HG03469 (cell line): ENCODE measurements at regions not wholly inside any gene's neighbourhood (a gene's known extent, or its start where the extent isn't known, plus 50 kb on each side); places are given as distances from the start of the nearest gene placed in this dataset.
"Not testable (repeated sequence)": the region's sequence is repeated elsewhere in the genome, so short reads cannot be mapped to it uniquely, and the experiment has no call there.

Experiments
- ATAC-seq: cut with Tn5 transposase; IDR thresholded peaks from one replicate; pipeline ENCODE4 v1.9.1; 2021; ENCODE audit warnings: mild to moderate bottlenecking, moderate library complexity, moderate number of reproducible peaks; ENCODE audit not compliant: unreplicated experiment

DNA sequence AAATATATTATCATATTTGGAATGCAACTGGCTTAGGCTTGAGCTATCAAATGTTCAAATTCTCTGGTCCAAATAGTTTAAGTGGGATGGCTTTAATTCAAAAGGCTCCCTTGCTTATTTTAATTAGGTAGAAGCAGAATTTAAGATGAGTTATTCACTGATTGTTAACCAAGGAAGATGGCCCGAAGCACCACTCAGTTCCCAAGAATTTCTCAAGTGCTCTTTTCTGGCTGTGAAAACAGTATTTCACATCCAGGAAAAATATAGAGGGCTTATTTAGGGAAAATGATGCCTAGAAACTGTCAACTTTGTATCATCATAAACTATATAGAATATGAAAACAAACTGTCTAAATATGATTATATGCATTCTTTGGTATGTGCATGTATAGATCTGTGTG, 246.5 kb upstream of the SFRP2 start:
- ATAC-seq = no peak

DNA sequence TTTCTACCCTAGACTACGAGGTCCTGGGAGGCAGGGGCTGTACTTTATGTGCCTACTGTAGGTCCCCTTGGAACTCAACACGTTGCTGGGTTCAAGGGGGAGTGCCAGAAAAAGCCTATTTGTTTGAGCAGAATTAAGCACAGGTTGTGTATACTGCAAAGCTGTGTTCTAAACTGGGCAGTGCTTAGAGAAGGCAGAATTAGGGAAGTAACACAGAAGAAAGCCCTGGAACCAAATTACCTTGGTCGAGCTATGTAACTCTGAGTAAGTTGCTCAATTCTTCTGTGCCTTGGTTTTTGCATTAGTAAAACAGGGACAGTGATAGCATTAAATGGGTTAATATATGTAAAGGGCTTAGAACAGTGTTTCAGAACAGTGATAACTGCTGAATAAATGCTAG, 245.0 kb upstream of the SFRP2 start:
- no peak for ATAC-seq

DNA sequence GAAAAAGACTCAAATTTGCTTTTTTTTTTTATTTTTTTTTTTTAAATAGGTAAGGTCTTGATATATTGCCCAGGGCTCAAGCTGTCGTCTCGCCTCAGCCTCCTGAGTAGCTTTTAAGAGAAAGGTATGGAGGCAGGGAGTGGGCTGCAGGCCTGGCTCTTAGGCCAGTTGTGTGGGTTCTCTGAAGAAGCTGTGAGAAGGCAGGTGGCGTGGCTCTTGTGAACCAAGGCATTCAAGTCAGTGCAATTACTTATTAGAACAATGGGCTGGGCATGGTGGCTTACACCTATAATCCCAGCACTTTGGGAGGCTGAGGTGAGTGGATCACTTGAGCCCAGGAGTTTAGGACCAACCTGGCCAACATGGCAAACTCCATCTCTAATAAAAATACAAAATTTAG, 244.0 kb upstream of the SFRP2 start:
- no peak for ATAC-seq

DNA sequence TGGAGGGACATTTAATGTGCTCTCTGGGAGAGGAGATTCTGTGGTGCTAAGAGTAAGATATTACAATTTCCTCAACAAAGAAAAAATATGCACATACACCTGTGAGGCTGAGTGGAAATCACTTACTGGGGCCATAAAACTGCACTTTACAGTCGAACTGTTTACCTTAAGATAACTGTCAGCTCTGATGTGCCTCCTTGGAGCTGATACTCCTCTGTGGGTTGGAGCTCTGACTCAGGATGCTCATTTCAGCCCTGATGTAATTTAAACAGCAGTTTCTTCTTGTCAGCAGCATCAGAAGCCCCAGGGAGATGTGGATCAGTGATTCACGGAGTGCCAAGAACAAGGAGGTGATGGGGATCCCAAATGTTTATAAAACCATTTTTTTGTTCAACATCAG, 241.9 kb upstream of the SFRP2 start:
- no peak for ATAC-seq

DNA sequence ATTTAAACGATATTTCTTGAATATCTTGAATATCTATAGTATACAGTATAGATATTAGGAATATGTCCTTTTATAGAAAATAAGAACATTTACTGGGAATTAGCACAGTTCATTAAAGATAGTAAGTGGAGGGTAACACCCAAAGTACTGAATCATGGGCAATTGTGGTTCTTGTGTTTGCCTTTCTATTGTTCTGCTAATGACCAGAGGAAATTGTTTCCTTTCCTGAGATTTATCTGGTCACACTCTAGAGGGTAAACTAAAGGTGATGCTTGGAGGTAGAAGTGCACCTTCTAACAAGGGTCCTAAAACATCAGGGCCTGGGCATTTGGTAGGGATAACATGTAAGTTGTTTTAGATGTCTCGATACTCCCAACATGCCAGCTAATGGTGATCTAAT, 241.3 kb upstream of the SFRP2 start:
- no peak for ATAC-seq

DNA sequence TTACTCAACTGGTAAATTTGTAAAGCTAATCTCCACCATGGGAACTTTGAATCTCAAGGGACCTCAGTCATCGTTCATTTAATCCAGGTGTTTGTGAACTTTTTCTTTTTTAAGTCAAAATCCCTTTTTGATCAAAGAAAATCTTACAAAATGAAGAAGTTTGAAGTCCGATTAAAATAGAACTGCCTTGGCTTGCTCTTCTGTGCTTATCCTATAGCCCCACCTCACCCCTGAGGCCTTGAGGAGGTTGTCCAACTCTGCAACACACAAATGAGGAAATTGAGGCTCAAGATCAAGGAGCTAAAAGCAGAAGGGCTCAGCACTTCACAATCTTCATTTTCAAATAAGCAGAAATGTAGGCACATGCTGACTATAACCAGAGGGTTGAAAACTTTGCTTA, 240.3 kb upstream of the SFRP2 start:
- ATAC-seq = no peak

DNA sequence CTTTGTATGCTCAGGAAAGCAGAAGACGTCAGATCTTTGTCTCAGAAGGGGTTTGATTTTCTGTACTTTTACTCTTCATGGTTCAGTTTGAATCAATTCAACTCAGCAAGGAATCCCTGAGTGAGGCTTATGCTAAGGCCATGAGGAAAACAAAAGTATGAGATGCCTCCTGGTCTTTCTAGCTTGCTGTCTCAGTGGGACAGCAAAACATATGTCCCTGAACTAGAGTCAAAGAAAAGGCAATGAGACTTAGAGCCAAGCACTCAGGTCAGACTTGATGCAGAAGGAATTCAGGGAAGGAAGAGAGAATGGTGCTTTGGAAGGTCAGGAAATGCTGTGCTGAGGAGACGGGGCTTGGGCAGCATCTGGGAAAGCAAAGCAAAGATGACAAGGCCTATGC, 236.2 kb upstream of the SFRP2 start:
- ATAC-seq = no peak

DNA sequence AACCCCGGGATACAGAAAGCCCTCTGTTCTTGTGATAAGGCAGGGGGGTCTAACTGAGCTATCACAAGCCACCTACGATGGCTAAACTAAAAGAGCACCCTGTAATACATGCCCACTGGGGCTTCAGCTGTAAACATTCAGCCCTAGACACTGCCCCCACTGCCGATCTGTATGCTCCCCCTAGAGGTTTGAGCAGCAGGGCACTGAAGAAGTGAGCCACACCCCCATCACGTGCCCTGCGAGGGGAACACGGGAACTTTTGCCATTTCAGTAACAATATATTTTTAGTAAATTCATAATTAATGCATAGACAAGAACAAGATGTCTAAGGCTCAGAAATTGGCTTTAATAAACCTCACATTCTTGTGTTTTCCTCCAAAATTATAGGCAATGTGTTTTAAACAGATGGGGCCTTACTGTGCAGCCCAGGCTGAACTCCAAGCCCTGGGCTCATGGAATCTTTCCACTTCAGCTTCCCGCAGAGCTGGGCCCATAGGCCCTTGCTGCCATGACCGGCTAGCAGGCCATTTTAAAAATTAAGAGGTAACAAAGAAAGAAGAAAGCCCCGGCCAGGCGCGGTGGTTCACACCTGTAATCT, 235.3 kb upstream of the SFRP2 start:
- ATAC-seq = no peak

DNA sequence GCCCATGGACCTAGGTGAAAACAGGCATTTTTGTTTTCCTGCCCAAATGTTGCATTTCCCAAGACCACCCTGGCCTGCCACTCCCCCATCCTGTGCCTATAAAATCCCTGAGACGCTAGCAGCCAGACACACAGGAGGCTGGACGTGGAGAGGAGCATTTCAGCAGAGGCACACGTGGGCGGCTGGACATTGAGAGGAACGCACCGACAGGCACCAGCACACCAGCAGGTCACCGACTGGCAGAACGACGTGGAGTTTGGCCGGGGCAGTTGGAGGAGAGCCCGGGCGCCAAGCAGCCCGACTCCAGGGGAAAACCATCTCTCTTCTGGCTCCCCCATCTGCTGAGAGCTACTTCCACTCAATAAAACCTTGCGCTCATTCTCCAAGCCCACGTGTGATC, 234.8 kb upstream of the SFRP2 start:
- ATAC-seq = not testable (repeated sequence)

DNA sequence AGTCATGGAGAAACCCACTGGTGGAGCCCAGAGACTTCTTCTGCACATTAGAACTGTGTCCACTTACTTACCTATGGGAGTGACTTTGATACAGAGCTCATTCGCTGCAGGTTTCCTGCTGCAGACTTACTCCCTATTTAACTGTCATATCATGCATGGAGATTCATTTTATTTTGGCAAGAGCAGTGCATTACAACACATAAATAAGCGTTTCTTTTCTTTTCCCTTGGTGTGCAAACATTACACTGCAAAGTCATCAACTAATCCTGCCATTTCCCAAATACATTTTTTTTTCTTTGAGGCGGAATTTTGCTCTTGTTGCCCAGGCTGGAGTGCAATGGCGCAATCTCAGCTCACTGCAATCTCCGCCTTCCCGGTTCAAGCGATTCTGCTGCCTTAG, 230.9 kb upstream of the SFRP2 start:
- no peak for ATAC-seq

DNA sequence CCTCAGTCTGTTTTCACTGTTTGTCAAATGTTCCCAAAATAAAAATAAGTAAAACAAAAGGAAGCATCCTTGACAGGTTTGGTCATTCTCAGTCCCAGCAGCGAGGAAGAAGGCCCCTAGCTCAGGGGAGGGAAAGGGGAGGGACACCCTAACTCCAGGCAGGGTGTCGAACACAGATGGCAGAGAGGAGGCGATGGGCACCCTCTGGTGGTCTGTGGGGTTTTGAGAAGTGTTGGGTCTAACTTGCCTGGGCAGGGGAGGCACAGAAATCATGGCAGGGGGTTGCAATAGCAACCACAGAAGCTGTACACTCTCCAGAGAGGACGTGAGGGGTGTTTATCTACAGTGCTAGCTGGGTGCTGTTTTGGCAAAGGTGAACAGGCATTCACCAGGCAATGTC, 229.8 kb upstream of the SFRP2 start:
- no peak for ATAC-seq

DNA sequence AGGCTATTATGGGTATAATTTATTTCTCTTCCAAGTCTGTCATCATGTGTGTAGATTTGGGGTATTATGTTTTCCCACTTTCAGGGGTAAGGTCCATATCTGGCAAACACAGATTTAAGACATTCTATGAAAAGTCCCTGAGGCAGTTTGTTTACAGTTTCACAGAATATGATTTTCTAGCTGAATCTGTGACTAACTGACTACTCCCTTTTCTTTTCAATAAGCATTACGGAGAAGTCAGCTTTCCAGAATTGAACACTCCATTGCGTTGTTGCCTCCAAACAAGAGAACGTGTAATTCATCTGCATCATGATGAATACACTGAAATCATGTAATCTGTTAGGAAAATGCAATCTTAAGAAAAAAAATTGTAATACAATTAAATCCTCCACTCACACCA, 226.7 kb upstream of the SFRP2 start:
- no peak for ATAC-seq

DNA sequence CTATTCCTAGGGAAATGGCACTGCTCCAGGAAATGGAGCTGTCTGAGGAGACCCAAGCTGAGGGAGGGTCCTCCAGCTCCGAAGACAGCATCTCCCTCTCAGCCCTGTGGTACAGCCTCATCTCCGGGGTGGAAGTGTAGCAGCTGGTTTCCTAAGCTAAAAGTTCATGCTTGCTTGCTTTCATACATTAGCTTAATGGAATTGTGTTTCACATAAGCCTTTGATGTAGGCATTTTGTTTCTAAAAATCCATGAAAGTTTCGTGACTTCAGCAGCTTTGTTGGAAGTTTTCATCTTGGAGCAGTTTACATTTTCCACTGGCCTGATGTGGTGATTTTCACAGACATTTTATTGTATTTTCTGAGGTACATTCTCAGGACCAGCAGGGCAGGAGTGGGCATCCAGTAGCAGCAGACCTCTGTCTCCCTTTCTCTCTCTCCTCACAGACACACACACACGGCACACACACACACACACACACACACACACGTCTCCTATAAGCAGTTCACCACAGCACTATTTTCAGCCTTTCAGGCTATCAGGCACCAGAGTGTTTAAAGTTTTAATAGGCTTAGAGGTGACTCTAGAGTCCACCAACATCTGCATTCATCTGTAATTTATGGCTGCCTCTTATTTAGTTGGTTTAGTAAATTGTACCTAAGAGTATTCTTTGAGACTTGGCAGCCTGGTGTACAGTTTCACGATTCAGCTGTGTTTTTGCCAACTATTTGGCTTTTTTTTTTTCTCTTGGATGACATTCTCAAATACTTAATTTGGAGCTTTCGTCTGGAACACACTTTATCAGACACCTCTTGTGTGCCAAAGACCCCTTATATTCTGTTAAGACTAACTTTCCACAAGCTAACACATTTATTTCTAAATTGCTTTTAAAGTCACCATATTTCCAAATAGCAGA, 225.8 kb upstream of the SFRP2 start:
- ATAC-seq = no peak

DNA sequence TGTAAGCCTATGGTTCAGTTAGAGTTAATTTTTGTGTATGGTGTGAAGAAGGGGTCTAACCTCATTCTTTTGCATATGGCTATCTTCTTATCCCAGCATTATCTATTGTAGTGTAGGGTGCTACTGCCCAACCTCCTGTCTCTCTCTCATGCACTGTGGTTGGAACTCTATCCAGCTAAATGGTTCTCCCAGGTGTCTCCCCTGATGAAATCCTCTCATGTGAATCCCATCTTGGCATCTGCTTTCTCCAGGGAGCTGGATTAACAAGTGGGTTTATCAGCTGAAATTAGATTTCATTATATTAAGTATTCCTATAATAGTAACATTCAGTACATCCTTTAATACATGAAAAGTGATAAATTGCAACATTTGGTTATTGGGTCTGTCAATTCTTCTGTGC, 224.7 kb upstream of the SFRP2 start:
- no peak for ATAC-seq

DNA sequence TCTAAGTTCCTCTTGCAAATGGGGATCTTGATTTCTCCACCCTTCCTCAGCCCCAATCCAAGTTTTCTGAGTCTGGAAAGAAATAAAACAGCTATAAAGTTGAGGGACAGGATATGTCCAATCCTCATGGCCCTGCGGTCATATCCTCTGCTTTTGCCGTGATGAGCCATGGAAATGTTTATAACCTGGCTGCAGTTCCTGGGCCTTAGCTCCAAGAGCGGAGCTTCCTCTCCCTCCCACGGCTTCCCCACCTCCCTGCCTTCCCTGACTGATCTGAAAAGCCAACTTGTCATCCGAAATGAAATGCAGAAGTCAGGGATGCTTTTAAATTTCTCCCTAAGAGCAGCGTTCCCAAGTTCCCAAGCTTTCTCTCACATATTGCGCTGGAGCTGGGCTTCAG, 221.5 kb upstream of the SFRP2 start:
- ATAC-seq = no peak

DNA sequence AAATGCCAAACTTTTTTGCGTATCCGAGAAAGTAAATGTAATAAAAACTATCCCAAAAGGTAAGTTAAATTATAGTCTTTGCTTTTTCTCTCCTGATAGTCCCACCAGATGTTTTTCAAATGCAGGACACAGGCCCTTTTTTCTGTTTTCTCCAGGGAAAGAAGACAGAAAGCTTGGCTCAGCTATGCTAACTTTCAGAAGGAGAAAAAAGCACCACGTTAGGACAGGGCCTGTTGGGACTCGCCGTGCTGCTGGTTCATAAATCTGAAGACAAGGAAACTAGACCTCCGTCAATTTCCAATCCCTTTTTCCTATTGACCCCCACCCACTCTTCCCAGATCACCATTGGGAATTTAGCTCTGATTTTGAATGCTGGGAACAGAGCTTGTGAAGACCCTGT, 220.9 kb upstream of the SFRP2 start:
- no peak for ATAC-seq

DNA sequence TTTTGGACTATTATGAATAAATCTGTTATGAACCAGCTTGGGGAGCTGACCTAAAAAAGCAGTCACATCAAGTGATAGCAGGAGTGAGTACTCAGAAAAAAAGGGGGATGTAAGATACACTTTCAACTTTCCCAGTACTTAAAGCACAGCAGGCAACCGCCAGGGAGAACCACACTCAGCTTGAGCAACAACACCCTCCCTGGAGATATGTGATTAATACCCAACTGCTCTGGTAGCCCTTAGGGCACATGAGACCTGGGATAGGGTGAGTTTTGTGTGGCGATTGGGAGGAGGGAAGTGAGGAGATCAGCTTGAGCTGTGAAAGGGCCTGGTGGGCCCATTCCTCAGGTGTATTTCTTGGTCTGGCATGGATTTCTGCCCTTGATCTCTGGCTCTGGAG, 220.3 kb upstream of the SFRP2 start:
- ATAC-seq = no peak

DNA sequence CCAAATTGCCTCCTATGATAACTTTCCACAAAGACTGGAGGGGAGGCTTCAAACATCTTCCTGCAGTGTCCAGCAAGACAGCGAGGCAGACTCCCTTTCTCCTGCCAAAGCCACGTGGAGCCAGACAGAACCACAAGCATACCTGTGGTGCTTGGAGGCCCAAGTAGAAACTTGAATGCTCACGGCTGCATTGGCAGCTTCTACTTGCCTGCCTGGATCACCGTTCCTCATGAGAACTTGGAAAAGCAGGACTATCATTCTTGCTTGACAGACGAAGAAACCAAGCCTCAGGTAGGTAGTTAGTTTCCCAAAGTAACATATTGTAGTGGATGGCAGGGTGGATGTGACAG, 216.3 kb upstream of the SFRP2 start:
- ATAC-seq = no peak

DNA sequence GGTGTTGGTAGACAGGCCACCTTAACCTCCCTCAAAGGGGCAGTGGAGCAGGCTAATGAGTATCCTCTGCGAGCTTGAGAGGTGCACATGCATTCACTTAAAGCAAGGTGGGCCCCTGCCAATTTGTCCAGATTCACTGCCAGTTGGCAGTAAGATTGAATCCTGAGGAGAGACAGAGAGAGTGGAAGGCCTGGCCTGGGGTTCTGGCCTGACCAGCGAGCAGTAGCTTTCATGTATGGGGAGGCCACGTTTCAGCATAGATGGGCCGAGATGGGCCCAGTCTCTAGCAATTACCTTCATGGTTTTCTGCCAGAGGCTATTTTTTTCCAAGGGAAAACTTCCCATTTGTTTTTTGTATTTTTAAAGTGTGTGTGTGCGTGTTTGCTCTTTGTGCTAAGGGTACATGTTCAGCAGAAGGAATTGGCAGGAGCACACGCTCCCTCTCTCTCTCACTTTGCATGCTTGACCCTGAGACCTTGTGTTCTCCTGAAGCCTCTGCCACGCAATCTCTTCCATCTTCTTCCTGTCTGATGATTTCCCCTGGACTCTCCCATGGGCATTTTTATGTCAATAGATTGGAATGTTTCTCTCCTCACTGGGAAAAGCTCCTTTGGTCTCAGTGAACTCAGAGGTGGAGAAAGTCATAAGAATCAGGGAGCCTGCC, 215.8 kb upstream of the SFRP2 start:
- no peak for ATAC-seq

DNA sequence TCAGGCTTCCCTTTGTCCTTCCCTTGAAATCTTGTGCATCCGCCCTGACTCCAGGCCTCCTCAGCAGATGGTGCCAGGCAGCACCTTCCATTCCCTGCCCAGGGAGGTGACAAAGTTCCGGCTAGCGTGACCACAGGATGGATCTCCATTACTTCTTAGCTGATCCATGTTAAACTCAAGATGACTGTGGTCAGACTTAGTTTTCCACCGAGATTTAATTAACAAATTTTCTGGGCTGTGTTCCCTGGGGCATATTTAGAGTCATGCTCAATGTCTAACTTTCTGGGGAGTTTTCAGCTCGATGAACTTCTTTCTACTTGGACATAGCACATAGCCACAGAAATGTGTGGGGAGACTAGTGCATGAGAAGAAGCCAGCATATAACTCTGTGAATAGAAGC, 215.1 kb upstream of the SFRP2 start:
- ATAC-seq = no peak

DNA sequence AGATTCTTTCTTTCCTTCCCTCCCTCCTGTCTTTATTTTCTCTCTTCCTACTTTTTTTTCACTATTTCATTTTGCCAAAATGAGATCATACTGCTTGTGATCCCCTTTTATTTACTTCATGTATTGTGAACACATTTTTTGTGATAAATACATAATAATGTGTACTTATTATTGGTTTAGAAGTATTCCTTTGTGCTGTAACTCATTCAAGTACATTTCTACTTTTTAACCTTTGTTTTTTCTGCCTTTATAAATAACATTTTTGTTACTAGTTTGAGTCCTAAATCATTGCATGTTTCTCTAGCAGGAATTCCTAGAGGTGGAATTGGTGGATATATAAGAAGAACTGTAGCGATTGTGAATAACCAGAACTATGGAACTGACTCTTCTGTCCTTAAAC, 214.5 kb upstream of the SFRP2 start:
- no peak for ATAC-seq

DNA sequence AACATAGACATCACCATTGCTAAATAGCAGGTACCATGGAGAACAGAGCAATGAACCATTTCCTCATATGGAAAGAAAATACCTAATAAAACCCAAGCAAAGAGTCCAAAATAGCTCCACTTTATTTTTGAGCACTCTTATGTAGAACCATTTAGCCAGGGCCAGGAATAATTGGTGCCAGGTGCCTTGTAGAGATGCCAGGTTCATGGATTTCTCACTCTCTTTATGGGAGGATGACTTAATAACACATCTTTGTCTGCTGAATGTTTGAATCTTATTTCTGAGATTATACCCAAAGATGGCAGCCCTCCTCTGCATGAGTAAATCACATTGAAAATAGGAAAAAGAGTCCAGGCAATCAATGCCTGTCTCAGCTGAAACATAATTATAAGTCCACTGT, 212.3 kb upstream of the SFRP2 start:
- ATAC-seq = no peak
